MV-4-11 (cell line): ENCODE measurements at regions not wholly inside any gene's neighbourhood (a gene's known extent, or its start where the extent isn't known, plus 50 kb on each side); places are given as distances from the start of the nearest gene placed in this dataset.

Experiments
- DNase-seq: peaks from one replicate; lab custom pipeline; 2025; lab: John Stamatoyannopoulos, UW

GRCh38 chr2:16136461-16137035 is 196.2 kb downstream of the MYCN start:
- no peak for DNase-seq

- DNase-seq, result no peak
These were observed 195.6 kb downstream of the MYCN start for GRCh38 chr2:16135913-16136310.

DNA sequence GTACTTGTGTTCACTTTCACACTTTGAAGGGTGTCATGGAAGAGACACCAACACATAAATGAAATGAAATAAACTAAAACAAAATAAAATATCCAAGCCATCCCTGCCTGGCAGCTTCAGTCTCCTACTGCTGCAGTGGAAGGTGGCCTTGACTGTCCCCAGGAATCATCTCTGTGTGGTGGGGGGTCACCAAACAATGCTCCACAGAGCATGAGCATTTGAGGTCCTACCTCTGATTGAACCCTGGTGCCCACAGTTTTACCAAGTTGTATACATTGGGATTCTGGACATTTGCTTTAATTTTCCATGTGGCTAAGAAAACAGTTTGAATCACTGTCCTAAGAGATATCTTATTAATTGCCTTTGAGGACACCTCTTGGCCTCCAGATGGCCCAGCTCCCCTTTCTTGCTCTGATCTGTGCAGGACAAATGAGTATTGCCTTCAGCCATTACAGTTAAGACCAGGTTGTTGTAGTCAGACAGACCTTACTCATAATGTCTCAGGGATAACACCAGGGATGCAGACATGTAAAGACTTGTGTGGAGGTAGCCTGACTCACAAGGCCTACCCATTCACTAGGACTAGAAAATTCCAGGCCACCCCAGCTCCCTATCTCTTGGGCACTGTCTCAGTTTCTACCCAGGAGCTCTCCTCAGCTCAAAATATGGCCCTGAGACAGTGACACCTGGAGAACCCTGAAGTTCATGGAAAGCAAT is 195.0 kb downstream of the MYCN start:
- DNase-seq, result no peak

- no peak for DNase-seq
These were observed 194.3 kb downstream of the MYCN start for GRCh38 chr2:16134436-16135165.

GRCh38 chr2:16130906-16131400 is 190.6 kb downstream of the MYCN start:
- no peak for DNase-seq

DNA sequence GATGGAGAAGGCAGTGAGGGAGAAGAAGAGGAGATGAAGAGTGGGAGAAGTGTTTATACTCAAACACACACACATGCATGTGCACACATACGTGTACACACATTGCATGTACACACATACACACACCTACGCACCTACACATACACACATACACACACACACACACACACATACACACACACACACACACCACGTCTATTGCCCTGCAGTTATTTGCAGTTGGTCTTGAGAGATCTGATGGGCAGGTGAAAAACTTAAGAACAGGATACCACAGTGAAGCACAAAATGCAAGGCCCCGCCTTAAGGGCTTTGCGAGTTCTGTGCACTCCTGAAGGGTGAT is 190.2 kb downstream of the MYCN start:
- no peak for DNase-seq

DNA sequence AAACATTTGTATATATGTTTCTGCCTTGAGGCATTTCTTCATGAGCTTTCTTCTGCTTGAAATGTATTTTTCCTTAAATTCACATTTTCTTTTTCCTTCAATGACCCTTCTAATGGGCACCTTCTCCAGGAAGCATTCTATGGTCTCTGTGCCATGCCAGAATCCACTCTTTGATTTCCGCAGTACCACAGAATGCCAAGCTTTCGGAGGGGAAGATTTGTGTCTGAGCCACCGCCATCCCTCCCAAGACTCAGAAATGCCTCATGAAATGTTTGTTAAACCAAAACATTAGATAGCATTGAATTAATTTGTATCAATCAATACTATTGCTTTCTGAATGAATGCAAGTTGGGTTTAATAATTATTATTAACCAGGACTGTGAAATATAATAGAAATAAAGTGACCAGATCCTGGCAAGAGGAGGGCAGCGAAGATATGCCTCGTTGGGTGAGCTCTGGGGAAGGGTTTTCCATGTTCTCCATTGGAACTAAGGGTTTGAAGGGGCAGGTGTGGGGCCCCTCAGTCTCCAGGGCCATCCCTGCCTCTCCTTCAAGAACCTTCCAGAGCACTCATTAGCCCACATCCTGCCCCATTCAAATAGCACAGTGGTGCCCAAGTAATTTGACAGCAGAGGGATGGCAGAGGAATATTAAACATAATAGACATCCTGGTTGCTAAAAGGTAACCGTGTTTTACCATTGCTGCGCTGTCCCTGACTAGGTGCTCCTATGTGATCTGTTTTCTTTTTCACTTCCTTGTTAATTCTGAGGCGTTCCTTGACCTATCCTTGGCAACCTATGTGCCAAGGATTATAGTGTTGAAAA is 189.6 kb downstream of the MYCN start:
- DNase-seq, result no peak

- no peak for DNase-seq
These were observed 188.6 kb downstream of the MYCN start for GRCh38 chr2:16128746-16129610.

DNA sequence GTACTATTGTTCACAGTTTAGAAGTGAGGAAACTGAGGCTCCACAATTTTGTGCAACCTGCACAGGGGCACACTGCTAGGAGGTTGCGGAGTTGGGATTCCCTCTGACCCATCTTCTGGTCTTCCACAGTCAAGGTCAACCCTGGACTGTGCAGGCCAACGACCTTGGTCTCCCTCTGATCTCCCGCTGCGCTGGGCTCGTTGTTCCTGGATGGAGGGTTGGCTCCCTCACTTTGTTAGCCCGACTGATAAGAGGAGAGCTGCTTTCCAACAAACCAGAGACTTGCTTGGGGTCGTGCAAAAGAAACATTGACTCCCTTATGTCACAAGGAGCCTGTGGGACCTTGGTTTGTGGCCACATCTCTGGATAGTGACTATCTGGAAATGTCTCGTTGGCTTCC is 187.6 kb downstream of the MYCN start:
- no peak for DNase-seq

GRCh38 chr2:16127276-16127940 is 187.1 kb downstream of the MYCN start:
- no peak for DNase-seq

DNA sequence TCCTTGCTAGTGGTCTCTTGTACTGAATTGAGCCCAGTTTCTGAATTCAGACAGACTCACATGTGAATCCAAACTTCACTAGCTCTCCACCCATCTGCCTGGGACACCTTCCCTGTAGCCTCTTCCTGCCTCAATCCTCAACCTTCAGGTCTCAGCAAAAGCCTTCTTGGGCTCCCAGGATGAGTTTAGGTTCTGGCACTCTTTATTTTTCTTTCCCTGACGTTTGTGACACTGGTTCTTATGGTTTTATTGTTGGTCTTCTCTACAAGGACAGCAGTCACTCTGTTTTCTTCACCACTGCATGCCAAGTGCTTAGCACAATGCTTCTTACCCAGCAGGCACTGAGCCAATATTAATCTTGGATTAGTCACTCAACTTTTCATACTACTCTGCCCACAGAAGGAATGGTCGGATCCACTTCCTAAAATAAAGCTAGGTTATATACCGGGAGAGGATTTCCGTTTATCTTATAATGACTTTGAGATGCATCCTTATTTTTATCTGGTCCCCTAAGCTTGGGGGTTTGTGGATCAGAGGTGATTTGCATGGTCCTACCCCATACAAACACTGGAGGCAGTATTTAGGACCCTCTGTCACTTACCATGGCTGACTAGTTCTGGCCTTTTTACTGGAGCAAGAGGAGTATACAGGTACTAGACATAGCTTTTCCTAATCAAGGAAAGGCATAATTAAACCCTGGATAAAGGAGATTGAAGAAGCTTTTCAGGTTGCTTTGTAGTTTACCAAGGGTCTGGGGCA is 186.3 kb downstream of the MYCN start:
- no peak for DNase-seq

- DNase-seq, result no peak
These were observed 185.5 kb downstream of the MYCN start for GRCh38 chr2:16125614-16126516.

DNA sequence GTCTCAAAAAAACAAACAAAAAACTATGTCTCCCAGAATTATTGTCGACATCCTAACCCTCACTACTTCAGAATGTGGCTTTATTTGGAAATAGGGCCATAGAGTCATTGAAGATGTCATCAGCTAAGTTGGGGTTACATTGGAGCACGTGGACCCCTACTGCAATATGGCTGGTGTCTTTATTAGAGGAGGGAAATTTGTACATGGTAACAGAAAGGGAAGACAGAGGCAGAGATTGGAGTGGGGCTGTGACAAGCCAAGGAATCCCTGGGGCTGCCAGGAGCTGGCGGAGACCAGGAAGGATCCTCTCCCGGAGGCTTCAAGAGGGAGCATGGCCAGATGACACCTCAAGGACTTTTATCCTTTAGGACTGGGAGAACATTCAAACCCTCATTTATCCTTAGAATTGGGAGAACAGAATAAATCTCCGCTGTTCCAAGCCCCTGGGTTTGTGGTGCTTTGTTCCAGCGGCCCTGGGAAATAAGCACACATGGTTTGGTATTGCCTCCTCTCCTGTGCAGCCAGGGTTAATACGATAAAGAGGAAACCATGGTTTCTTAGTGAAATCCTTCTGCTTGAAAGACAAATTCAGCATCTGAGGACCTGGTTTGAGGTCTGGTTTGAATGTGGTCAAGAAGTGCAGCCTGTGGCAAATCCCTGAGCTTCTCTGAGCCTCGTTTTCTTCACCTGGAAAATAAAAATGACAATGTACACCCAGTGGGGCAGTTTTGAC is 184.7 kb downstream of the MYCN start:
- DNase-seq, result no peak

GRCh38 chr2:16123856-16124780 is 183.8 kb downstream of the MYCN start:
- DNase-seq, result no peak

DNA sequence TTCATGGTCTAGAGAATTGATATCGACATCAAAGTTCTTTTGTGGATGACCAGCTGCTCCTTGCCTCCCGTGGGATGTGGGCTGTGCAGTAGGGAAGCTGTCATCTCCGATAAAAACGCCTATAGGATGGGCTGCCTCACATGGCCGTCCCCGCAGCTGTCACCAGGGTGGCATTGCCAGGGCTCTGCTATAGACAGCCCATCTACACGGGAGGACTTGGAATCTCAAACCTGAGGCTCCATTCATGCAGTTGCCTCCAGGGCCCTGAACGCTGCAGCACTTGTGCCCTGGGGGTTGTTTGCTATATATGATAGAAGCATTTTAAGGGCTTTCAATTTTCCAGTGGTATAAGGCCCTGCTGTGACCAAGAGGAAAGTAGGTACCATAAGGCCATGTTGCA is 183.1 kb downstream of the MYCN start:
- no peak for DNase-seq

- no peak for DNase-seq
These were observed 182.2 kb downstream of the MYCN start for GRCh38 chr2:16122556-16122955.

- DNase-seq, result no peak
These were observed 181.6 kb downstream of the MYCN start for GRCh38 chr2:16121986-16122390.
